OCI-LY7 (cell line): ENCODE measurements at regions not wholly inside any gene's neighbourhood (a gene's known extent, or its start where the extent isn't known, plus 50 kb on each side); places are given as distances from the start of the nearest gene placed in this dataset.

Experiments used
- CTCF ChIP-seq: fragments of 200-600 bp; sonication (generic); conservative IDR thresholded peaks from 2 replicates; pipeline ENCODE4 v1.5.1; 2014; ENCODE audit warnings: mild to moderate bottlenecking, antibody characterized with exemption, low read length, moderate library complexity, mixed read lengths
- EZH2phosphoT487 ChIP-seq: fragments of 200-600 bp; sonication (generic); IDR thresholded peaks from 2 replicates; pipeline ENCODE4 v1.6.1; 2018; ENCODE audit warnings: low read depth, borderline replicate concordance, mild to moderate bottlenecking, mixed run types, antibody characterized with exemption, low read length, moderate library complexity, mixed read lengths

GRCh38 chr2:129069875-129070594 is 751.4 kb upstream of the HS6ST1 start:
- no peak for TF ChIP-seq CTCF
- TF ChIP-seq EZH2phosphoT487: no peak
